NCI-H2029 treated with DMSO at 0.1 percent for 48 hours (cell line): ENCODE measurements at regions not wholly inside any gene's neighbourhood (a gene's known extent, or its start where the extent isn't known, plus 50 kb on each side); places are given as distances from the start of the nearest gene placed in this dataset.
A peak's percentile ranks its signal among the peaks of the same experiment; 100 is the strongest.

Source experiments
- DNase-seq: peaks from one replicate; lab custom pipeline; 2025; lab: John Stamatoyannopoulos, UW

DNA sequence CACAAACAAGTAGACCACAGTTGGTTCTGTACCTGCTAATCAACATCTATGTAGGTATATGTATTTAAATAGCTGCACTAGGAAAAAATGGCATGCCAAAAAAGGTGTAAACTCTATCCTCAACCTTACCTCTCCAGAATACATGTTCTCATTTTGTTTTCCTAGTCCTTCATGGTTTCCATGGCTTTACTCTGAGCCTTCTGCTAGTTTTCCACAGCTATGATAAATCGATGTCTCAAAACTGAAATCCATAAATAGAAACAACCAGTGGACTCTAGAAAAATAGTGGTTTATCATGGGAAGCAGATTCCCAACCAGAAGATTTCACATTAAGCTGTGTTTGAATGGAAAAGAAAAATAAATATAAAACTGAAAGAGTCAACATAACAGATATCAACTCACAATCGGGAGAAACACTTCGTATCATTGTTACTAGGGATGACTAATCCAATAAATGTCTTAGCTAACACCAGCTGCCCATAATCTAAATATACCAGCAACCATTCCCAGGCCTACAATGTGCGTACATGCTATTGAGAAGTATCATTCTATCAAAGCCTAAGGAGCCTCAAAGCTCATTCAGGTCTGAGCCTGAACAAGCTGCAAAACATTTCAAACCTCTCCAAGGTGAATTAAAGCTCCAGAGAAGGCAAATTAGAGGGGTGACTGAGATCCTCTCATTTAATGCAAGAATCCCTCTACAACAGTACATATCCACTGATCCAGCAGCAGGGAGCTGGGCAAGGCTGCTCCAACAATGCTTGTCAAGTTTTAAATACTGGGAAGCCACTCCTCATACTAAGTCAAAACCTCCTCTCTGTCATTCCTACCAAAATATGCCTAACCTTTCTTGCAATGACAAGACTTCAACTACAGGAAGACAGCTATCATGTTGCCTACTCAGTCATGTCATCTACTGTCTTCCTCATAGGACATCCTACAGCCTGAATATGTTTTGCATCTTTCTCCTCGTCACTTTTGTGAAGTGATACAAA lies 90.2 kb downstream of the KCTD12 start:
- no peak for DNase-seq

GRCh38 chr13:76792731-76793347 lies 93.4 kb downstream of the KCTD12 start:
- DNase-seq = no peak

GRCh38 chr13:76790980-76791819 lies 95.0 kb downstream of the KCTD12 start:
- peak; percentile 34 for DNase-seq

DNA sequence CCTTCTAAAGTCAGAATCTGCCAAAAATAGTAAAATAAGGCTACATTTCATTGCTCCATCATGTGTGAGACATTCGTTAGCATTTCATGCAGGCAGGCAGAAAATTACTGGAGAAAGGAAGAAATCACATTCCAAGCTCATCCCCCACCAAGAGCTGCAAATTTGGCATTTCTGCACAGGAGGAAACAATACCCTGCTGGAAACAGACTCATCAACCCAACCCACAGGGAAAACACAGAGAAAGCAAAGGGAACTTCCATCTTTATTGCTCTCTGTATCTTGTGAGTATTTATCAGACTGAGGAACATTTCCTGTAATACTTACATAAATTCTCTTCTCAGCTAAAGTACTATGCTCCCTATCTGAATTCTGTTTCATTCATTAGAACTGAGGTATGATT lies 95.7 kb downstream of the KCTD12 start:
- no peak for DNase-seq

- DNase-seq = peak; percentile 53
These were observed 102.4 kb downstream of the KCTD12 start for GRCh38 chr13:76783798-76784197.

- no peak for DNase-seq
These were observed 107.4 kb downstream of the KCTD12 start for GRCh38 chr13:76778853-76779252.

DNA sequence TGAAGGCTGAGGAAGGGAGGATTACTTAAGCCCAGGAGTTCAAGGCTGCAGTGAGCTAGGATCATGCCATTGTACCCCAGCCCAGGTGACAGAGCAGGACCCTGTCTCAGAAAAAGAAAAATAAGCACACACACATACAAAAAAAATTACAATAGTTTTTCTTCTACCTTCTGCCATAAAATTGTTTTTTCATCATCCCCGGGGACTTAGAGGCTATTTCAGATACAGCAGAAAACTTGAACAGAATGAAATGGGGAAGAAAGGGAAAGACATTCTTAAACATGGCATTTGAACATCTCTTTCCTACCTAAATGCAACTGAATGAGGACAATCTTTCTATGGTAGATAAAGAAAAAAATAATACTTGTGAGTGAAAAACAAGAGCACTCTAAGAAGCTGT lies 109.1 kb downstream of the KCTD12 start:
- DNase-seq = no peak

DNA sequence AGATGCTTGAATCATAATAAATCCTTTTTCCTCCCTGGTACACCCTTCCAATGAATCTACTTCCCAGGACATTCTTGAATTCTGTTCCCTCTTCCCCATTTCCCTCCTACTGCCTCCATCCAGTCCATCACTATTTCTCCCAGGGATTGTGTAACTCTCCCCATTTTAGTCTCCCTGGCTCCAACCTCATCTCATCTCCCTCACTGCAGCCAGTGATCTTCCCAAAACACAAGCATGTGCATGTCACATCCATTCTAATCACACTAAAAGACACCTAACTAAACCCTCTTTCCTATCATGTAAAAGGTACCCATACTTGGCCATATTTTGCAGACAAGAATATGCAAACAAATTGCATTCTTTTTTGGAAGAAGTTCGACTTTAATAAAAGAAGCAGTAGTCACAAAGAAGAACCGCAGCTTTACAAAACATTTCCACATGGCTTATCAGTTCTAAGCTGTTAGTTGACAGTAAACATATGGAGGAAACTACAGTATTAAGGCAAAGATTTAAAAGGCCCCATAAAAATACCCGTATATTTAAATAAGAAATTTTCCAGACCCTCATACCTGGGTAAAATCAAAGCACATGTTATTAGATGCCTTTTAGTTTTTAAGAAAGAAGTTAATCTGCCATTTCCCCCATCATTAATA lies 111.0 kb downstream of the KCTD12 start:
- no peak for DNase-seq

DNA sequence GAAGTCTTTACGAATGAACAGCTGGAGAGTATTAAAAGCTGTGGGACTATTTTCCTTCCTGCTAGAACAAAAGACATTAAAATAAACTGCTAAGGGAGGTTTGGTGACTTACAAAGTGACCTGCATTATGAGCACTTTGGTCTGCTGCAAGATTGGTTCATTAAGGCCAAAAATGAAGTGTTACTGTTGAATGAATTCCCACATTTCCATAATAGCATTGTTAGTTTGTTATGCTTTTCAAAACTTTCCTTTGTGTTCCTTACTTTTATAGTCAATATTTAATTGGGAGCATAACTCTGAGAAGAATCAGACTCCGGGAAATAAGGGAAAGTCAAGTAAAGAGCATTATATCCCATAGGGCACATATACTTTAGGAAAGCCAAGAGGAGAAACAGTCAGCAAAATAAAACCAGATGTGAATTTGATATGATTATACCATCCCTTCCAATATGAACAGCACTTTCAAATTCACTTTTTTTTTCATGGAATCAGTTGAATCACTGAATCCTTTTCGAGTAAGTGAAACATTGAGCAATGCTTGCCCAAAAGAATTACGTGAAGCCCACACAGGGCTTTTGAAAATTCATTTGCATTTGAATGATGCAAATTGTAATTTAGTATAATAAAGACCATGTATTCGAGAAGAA lies 112.6 kb downstream of the KCTD12 start:
- DNase-seq = no peak

- no peak for DNase-seq
These were observed 114.0 kb downstream of the KCTD12 start for GRCh38 chr13:76772241-76772640.

GRCh38 chr13:76769271-76769791 lies 116.9 kb downstream of the KCTD12 start:
- no peak for DNase-seq

DNA sequence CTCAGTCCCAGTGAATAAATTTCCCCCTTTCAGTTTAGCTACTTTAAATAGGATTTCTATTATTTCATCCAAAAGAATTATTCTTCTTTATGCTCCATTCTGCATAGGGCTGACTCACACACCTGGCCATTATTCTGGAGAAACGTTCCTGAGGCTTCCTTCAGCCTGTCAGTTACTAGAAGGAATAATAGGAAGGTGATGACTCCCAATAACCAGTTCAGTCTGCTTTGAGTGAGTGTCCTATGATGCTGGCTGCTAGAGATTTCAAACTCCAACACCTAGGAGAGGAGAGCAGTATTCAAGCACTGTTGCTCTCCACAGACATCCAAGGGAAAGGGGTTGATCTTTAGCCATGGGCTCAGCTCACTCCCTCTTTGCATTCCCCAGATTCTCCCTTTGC lies 117.8 kb downstream of the KCTD12 start:
- no peak for DNase-seq

DNA sequence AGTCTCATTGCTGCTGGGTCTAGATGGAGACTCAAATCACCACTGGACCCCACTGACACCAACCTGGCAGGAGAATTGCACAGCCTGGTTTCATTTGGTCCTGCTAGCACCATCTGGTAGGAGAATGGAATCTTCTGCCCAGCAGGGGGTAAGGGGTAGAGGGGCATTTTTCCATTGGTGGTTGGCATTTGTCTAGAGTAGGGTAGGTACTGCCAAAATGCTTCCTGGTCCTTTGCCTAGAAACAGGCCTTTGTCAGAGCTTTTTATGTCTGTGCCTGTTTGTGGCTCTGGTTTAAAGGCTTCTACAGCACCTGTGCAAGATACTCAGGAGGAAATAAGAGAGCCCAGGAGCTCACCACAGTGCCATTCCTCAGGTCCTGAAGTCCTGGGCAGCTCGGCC lies 121.3 kb downstream of the KCTD12 start:
- no peak for DNase-seq

DNA sequence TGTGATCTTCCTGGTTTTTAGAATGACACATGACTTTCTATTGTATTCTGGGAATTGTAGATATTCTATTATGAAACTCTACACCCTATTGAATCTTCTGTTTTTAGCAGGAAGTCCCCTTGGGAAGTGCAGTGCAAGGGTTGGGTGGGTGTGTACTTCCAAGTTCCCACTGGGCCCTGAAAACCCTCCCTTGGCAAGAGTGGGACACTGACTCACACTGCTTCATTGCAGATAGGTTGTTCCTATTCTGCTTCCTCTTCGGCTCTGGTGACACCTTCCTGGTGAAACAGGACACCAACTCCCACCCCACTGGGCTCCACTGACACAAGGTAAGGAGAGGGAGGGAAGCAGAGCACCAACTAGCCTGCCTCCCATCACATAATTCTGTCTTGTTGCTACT lies 121.8 kb downstream of the KCTD12 start:
- DNase-seq = peak; percentile 10

DNA sequence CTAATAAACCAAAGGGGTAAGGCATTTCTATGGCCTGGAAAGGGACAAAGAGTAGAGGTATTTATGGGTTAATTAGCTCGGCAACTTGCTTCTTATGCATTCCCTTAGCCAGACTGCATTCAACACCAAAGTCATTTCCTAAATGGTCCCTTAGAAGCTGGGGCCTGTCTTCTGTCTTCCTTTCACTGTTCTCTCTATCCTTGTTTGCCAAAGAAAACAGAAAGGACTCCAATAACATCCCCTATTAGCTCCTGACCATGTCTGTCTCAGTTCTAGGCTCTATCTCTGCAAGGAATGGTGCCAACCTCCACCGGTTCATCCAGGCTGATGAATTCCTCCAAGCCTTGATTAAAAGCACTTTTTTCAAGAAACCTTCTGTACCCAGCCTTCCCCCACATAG lies 123.5 kb downstream of the KCTD12 start:
- DNase-seq = no peak

DNA sequence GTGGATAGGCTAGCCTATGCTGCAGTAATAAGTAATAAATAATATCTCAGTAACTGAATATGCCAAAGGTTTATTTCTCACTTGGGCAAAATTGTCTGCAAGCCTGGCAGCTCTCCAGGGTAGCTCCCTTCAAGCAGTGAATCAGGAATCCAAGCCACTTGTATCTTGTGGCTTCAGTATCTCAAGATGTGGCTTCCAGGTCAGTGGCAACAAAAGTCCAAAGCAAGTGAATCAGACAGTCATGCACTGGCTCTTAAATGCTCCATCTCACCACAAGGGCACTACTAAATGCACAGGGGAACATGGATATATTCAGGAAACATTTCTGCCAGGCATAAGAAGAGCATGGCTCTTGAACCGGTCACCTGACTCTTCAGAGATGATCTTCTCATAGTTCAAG lies 126.3 kb downstream of the KCTD12 start:
- DNase-seq = no peak

GRCh38 chr13:76758738-76759137 lies 127.5 kb downstream of the KCTD12 start:
- no peak for DNase-seq

- DNase-seq = no peak
These were observed 127.9 kb downstream of the KCTD12 start for GRCh38 chr13:76758257-76758656.

DNA sequence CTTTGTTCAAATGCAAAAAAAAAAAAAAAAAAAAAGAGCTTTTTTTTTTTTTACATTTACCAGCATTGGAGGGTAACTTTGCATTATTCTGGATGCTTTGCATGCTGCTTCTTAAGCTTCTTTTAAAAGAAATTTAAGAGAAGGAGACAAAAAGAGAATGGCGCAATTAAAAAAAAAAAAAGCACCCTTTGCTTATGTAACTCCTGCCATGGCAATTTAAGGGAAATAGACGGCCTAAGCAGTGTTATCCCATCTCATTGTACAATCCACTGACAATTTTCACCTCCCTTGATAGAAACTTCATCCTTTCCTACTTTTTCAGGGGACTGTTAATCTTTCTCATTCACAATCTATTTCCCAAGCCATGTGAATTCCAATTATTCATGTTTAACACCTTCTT lies 129.8 kb downstream of the KCTD12 start:
- no peak for DNase-seq

DNA sequence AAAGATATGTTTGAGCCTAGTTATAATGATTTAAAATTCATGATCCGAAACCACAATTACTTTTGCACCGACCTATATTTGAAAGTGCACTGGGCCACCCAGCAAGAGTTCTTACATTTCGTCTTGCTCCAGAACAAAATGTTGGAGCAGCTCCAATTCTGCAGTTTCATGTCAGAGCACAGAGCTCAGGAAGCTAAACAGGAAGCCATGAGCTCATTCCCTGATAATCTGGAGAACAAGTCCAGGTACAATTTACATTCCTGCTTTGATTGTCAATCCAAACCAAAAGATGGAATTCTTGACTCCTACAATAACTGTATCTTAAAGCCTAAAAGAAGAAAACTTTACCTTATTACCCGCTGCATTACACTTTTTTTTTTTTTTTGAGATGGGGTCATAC lies 131.8 kb downstream of the KCTD12 start:
- no peak for DNase-seq

DNA sequence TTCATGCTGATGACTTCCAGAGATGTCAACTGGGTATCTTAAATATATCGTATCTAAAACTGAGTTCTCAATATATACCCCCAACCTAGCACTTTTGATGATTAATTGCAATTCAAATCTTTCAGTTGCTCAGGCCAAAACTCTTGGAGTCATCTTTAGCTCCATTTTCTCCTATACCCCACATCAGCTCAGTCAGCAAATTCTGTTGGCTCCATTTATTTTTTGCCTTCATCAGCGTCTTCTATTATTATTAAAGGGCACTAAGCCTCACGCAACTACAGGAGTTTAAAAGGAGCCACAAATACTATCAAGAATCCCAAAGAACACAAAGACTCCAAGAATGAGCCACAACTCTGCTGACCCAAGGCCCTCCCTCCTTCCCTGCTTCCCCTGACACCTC lies 134.9 kb downstream of the KCTD12 start:
- DNase-seq = no peak
